ENCODE measurements at regions not wholly inside any gene's neighbourhood (a gene's known extent, or its start where the extent isn't known, plus 50 kb on each side); places are given as distances from the start of the nearest gene placed in this dataset.

- TF ChIP-seq CTCF (conservative IDR thresholded peaks at IDR 0.05; ENCODE audit: low read depth, low read length) (no peak), EZH2 (IDR thresholded peaks at IDR 0.05; ENCODE audit: low read length, unreplicated experiment) (no peak)
Observed at GRCh38 chrX:9279234-9279544, 185.7 kb upstream of the TBL1X start.

Measured in PC-3 (cell line).